Right lobe of liver (tissue), 4 donors: ENCODE measurements at regions not wholly inside any gene's neighbourhood (a gene's known extent, or its start where the extent isn't known, plus 50 kb on each side); places are given as distances from the start of the nearest gene placed in this dataset.

ENCODE experiments used
- POLR2A ChIP-seq: fragments of 450-650 bp; IDR thresholded peaks from one replicate; pipeline ENCODE4 v1.6.1; 2017; ENCODE audit warnings: antibody characterized with exemption, mild to moderate bottlenecking
- TF ChIP-seq, protein P1 (sequence below), 4 donors: fragments of 200-600 bp in 3 of 4; fragments of 450-650 bp in 1 of 4; IDR thresholded peaks; one replicate each; pipeline versions ENCODE4 v1.5.1 to v1.8.0; 2016 to 2022; ENCODE audit warnings: antibody characterized with exemption in 4 of 4, mild to moderate bottlenecking in 2 of 4
- donor health status: DM: no; HTN: no; CAD: no.
- donor health status: DM: no; HTN: no; CAD: no.
- donor health status: DM: no; HTN: yes; CAD: no.

DNA sequence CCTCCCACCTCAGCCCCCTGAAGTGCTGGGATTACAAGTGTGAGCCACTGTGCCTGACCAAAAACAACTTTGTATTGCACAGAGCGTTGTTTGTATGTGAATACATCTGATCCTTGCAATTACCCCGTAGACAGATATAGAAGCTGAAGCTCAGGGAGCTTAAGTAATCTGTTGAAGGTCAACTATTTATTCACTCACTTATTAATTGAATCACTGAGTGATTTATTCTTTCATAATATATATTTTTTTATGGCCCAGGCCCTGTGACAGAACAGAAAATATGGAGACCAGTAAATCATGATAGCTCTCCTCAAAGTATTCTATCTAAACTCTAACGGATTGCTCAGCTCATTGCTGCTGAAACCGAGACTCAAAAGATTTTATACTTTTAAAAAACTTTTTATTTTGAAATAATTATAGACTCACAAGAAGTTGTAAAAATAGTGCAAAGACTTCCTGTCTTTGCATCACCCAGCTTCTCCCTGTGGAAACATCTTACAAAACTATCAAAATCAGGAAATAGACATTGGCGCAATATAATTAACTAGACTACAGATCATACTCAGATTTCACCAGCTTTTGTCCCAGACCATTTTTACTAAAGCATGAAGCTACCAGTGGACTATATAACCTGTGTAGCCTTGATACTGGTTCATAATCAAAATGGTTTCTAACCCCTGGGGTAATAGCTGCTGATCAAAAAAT lies 466.1 kb downstream of the PDCD6IP start:
- TF ChIP-seq, protein P1, sequence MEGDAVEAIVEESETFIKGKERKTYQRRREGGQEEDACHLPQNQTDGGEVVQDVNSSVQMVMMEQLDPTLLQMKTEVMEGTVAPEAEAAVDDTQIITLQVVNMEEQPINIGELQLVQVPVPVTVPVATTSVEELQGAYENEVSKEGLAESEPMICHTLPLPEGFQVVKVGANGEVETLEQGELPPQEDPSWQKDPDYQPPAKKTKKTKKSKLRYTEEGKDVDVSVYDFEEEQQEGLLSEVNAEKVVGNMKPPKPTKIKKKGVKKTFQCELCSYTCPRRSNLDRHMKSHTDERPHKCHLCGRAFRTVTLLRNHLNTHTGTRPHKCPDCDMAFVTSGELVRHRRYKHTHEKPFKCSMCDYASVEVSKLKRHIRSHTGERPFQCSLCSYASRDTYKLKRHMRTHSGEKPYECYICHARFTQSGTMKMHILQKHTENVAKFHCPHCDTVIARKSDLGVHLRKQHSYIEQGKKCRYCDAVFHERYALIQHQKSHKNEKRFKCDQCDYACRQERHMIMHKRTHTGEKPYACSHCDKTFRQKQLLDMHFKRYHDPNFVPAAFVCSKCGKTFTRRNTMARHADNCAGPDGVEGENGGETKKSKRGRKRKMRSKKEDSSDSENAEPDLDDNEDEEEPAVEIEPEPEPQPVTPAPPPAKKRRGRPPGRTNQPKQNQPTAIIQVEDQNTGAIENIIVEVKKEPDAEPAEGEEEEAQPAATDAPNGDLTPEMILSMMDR (IDR thresholded peaks at IDR 0.05), result no peak
- no peak for TF ChIP-seq POLR2A
